Endothelial cell of umbilical vein (primary cell): ENCODE measurements at regions not wholly inside any gene's neighbourhood (a gene's known extent, or its start where the extent isn't known, plus 50 kb on each side); places are given as distances from the start of the nearest gene placed in this dataset.

Experiments used
- EZH2 ChIP-seq: IDR thresholded peaks from 2 replicates; pipeline ENCODE4 v1.6.1; 2012; ENCODE audit warnings: borderline replicate concordance, low read depth, mild to moderate bottlenecking, moderate library complexity, low read length, inconsistent platforms; ENCODE audit not compliant: severe bottlenecking
- GATA2 ChIP-seq: IDR thresholded peaks from 2 replicates; pipeline ENCODE4 v1.7.0; 2011; ENCODE audit warnings: low read depth, mild to moderate bottlenecking, moderate library complexity, mixed read lengths, low read length; ENCODE audit not compliant: insufficient read length, insufficient read depth
- JUN ChIP-seq: IDR thresholded peaks from 2 replicates; pipeline ENCODE4 v1.6.1; 2011; ENCODE audit warnings: borderline replicate concordance, low read depth; ENCODE audit not compliant: insufficient read length, insufficient read depth
- MYC ChIP-seq: IDR thresholded peaks from one replicate; pipeline ENCODE4 v1.6.1; 2011; ENCODE audit warnings: mild to moderate bottlenecking, low read depth, low read length
- POLR2A ChIP-seq: IDR thresholded peaks from 2 replicates; pipeline ENCODE4 v1.6.1; 2012; ENCODE audit warnings: low read depth, mild to moderate bottlenecking, control low read depth, low read length
- POLR2AphosphoS5 ChIP-seq: IDR thresholded peaks from 2 replicates; pipeline ENCODE4 v1.6.1; 2012; ENCODE audit warnings: low read depth, mild to moderate bottlenecking, control low read depth, low read length, moderate library complexity; ENCODE audit not compliant: insufficient read depth
- TF ChIP-seq, protein P1 (sequence below), 2 donors: IDR thresholded peaks; 1 replicate in 1 of 2; 2 replicates in 1 of 2; pipeline ENCODE4 v1.5.1; 2011; ENCODE audit warnings: low read length in 2 of 2, mild to moderate bottlenecking in 2 of 2, moderate library complexity in 2 of 2, control low read depth in 1 of 2, inconsistent platforms in 1 of 2, low read depth in 1 of 2; ENCODE audit not compliant: insufficient read depth in 1 of 2; ENCODE audit errors: extremely low read depth in 1 of 2
- TF ChIP-seq, protein P2 (sequence below): IDR thresholded peaks from 2 replicates; pipeline ENCODE4 v1.6.1; 2011; ENCODE audit not compliant: insufficient read depth, insufficient read length

DNA sequence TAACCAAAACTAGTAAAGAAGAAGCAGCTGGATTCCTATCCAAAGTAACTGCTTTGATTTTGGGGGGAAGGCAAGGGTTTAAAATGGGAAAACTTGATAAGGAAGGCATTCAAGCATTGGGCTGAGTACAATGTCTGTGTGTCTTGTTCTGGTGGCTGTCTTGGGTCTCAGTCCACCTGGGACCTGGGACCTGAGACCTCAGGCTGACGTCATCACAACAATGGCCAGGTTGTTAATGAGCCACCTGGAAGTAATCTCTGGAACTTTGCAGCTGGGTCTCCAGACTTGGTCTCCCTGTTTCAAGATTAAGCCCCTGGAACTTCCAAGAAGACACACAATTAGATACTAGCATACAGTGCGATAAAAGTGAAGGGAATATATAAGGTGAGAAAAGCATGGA, 157.5 kb downstream of the PIK3R1 start:
- TF ChIP-seq, protein P1, sequence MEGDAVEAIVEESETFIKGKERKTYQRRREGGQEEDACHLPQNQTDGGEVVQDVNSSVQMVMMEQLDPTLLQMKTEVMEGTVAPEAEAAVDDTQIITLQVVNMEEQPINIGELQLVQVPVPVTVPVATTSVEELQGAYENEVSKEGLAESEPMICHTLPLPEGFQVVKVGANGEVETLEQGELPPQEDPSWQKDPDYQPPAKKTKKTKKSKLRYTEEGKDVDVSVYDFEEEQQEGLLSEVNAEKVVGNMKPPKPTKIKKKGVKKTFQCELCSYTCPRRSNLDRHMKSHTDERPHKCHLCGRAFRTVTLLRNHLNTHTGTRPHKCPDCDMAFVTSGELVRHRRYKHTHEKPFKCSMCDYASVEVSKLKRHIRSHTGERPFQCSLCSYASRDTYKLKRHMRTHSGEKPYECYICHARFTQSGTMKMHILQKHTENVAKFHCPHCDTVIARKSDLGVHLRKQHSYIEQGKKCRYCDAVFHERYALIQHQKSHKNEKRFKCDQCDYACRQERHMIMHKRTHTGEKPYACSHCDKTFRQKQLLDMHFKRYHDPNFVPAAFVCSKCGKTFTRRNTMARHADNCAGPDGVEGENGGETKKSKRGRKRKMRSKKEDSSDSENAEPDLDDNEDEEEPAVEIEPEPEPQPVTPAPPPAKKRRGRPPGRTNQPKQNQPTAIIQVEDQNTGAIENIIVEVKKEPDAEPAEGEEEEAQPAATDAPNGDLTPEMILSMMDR (IDR thresholded peaks at IDR 0.05; ENCODE audit: extremely low read depth in 1 of 2, insufficient read depth in 1 of 2, low read depth in 1 of 2, low read length in 2 of 2): no peak
- TF ChIP-seq POLR2A (no peak), EZH2 (no peak), JUN (no peak), MYC (no peak), POLR2AphosphoS5 (no peak), GATA2 (no peak)
- TF ChIP-seq, protein P2, sequence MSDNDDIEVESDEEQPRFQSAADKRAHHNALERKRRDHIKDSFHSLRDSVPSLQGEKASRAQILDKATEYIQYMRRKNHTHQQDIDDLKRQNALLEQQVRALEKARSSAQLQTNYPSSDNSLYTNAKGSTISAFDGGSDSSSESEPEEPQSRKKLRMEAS: no peak
